ENCODE measurements at regions not wholly inside any gene's neighbourhood (a gene's known extent, or its start where the extent isn't known, plus 50 kb on each side); places are given as distances from the start of the nearest gene placed in this dataset.

- TF ChIP-seq EP300 (IDR thresholded peaks at IDR 0.05): no peak
- TF ChIP-seq CTCF (IDR thresholded peaks at IDR 0.05): no peak
- TF ChIP-seq POLR2AphosphoS5 (IDR thresholded peaks at IDR 0.05): no peak
- no peak for TF ChIP-seq POLR2A (IDR thresholded peaks at IDR 0.05)
Measured at GRCh38 chr5:33305572-33305971, 135.2 kb upstream of the TARS1 start.
